Kidney (tissue), 13 donors: ENCODE measurements at regions not wholly inside any gene's neighbourhood (a gene's known extent, or its start where the extent isn't known, plus 50 kb on each side); places are given as distances from the start of the nearest gene placed in this dataset.
"Not testable (repeated sequence)": the region's sequence is repeated elsewhere in the genome, so short reads cannot be mapped to it uniquely, and the experiment has no call there.

ENCODE experiments used
- DNase-seq, 5 donors: peaks; one replicate each; pipeline ENCODE4 v3.0.0-alpha.2; 2013 to 2020
- FAIRE-seq: peaks from 2 replicates; lab custom pipeline; 2012; peaks lifted over from hg19 to GRCh38; lab: Jason Lieb, UNC
- H3K27ac ChIP-seq, 2 donors: one replicate each; pipeline ENCODE4 v1.7.0; 2013; ENCODE audit warnings: low read depth in 2 of 2, low read length in 2 of 2, inconsistent platforms in 1 of 2
- H3K27me3 ChIP-seq: one replicate; pipeline ENCODE4 v1.7.1; 2013; ENCODE audit warnings: low read length, inconsistent platforms; ENCODE audit not compliant: control insufficient read depth, insufficient read depth
- H3K36me3 ChIP-seq, 3 donors: one replicate each; pipeline versions ENCODE4 v1.7.0 to v1.7.1; 2013; ENCODE audit warnings: low read length in 3 of 3, control low read depth in 1 of 3, inconsistent platforms in 1 of 3; ENCODE audit not compliant: insufficient read depth in 3 of 3, control insufficient read depth in 2 of 3
- H3K4me1 ChIP-seq, 3 donors: one replicate each; pipeline versions ENCODE4 v1.7.0 to v1.7.1; 2013; ENCODE audit warnings: low read length in 3 of 3, inconsistent platforms in 1 of 3, low read depth in 1 of 3; ENCODE audit not compliant: control insufficient read depth in 2 of 3, insufficient read depth in 2 of 3
- H3K4me3 ChIP-seq, 3 donors: one replicate each; pipeline versions ENCODE4 v1.7.0 to v1.8.1; 2013; ENCODE audit warnings: low read length in 3 of 3, control low read depth in 1 of 3, inconsistent platforms in 1 of 3
- H3K9ac ChIP-seq, 3 donors: one replicate each; pipeline versions ENCODE4 v1.7.0 to v1.7.1; 2013; ENCODE audit warnings: low read length in 3 of 3, control low read depth in 1 of 3, inconsistent platforms in 1 of 3
- H3K9me3 ChIP-seq, 3 donors: one replicate each; pipeline versions ENCODE4 v1.7.0 to v1.7.1; 2013; ENCODE audit warnings: low read length in 3 of 3, control low read depth in 1 of 3, inconsistent platforms in 1 of 3; ENCODE audit not compliant: control insufficient read depth in 2 of 3, insufficient read depth in 1 of 3
- CTCF ChIP-seq: IDR thresholded peaks from 3 replicates; pipeline ENCODE4 v1.5.1; 2012; ENCODE audit warnings: mild to moderate bottlenecking, moderate library complexity, borderline replicate concordance; ENCODE audit not compliant: insufficient read depth; ENCODE audit errors: extremely low read depth
- intact Hi-C: fragments of 100-400 bp; cut with DNase I; formaldehyde crosslinking; loops from one replicate; pipeline ENCODE4 v1.11.1; 2022
- donor health status: control.
- donor health status: control.
- donor health status: control.
- donor health status: control.
- donor health status: control.
- donor health status: DM: yes; HTN: yes; CAD: no.
- donor health status: Normal renal cell carcinoma (clear cell type).

GRCh38 chr20:2223558-2224367 is 72.0 kb upstream of the TGM3 start:
- Histone ChIP-seq H3K36me3 (no peaks in the 10 kb centered on the region), H3K27ac (no peak overlapping the region), H3K4me1 (no peaks in the 10 kb centered on the region), H3K4me3 (no peak overlapping the region), H3K9ac (no peak overlapping the region), H3K9me3 (no peaks in the 10 kb centered on the region), H3K27me3 (no peaks in the 10 kb centered on the region)
- TF ChIP-seq CTCF = no peak
- intact Hi-C loops = no loop called here
- DNase-seq (no peak), FAIRE-seq (no peak)

- no peak for DNase-seq
- no peaks in the 10 kb centered on the region for H3K4me1 ChIP-seq
- no peak for TF ChIP-seq CTCF
- H3K36me3 ChIP-seq = no peaks in the 10 kb centered on the region
- H3K27me3 ChIP-seq = no peaks in the 10 kb centered on the region
- intact Hi-C loops = no loop called here
- H3K9ac ChIP-seq = no peak overlapping the region
- H3K4me3 ChIP-seq = no peak overlapping the region
- no peaks in the 10 kb centered on the region for H3K9me3 ChIP-seq
- no peak for FAIRE-seq
- no peak overlapping the region for H3K27ac ChIP-seq
These were observed 71.5 kb upstream of the TGM3 start for GRCh38 chr20:2224368-2224639.

GRCh38 chr20:2227285-2227684 is 68.5 kb upstream of the TGM3 start:
- H3K27ac ChIP-seq, H3K4me1 ChIP-seq, H3K9me3 ChIP-seq, H3K9ac ChIP-seq, DNase-seq, FAIRE-seq, H3K27me3 ChIP-seq, H3K4me3 ChIP-seq, intact Hi-C loops, H3K36me3 ChIP-seq: not testable (repeated sequence)

- no peak overlapping the region for H3K9ac ChIP-seq
- no peak overlapping the region for H3K27ac ChIP-seq
- no peak overlapping the region for H3K4me3 ChIP-seq
- no peaks in the 10 kb centered on the region for H3K27me3 ChIP-seq
- H3K9me3 ChIP-seq = no peaks in the 10 kb centered on the region
- DNase-seq = no peak
- no peak for FAIRE-seq
- TF ChIP-seq CTCF = no peak
- H3K36me3 ChIP-seq = no peaks in the 10 kb centered on the region
- no peaks in the 10 kb centered on the region for H3K4me1 ChIP-seq
- intact Hi-C loops = no loop called here
These were observed 67.9 kb upstream of the TGM3 start for GRCh38 chr20:2227861-2228260.
